Mucosa of gallbladder (tissue), 1 donor: ENCODE measurements at regions not wholly inside any gene's neighbourhood (a gene's known extent, or its start where the extent isn't known, plus 50 kb on each side); places are given as distances from the start of the nearest gene placed in this dataset.

ENCODE experiments used
- DNase-seq: peaks from one replicate; pipeline ENCODE4 v3.0.0-alpha.2; 2020; ENCODE audit warnings: low spot score
- donor health status: DM: no; HTN: no; CAD: no.

DNA sequence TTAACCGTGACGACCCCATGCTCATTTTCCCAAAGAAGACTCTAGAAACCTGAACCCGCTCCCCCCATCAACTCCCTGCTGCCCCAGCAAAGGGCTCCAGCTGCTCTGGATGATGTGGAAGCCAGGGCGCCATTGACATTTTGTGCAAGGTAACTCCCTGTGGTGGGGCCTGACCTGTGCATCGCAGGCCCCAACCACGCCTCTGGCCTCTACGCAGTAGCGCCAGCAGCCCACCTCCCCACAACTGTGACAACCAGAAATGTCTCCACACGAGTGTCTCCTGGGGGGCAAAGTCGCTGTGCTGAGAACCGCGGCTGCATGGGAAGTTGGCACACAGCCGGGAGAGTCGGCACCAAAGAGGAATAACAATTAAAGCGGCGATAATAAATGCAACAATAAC lies 86.9 kb upstream of the PRR5 start:
- DNase-seq = no peak

GRCh38 chr22:44613196-44613595 lies 88.8 kb upstream of the PRR5 start:
- DNase-seq = no peak

DNA sequence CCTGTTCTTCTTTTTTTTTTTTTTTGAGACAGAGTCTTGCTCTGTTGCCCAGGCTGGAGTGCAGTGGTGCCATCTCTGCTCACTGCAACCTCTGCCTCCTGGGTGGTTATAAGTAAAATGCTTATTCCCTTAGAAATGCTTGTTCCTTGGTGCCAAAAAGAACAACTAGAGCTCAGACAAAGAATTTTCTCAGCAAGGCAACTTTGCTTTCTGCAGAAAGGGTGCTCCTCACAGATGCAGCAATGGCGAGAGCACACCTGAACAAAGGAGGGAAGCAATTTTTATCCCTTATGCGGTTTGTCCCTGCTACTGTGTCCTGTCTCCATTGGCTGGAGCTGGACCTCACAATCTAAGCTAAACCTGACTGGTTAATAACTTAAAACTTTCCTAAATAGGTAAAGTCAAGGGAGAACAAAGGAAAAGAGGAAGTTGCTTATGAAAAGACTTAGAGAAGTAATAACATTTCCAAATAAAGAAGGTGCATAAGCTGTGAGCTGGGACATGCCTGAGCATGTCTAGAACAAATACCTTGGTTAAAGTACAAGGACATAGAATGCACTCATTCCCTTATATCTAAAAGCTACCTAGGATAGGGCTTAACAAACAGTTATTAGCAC lies 90.0 kb upstream of the PRR5 start:
- no peak for DNase-seq

DNA sequence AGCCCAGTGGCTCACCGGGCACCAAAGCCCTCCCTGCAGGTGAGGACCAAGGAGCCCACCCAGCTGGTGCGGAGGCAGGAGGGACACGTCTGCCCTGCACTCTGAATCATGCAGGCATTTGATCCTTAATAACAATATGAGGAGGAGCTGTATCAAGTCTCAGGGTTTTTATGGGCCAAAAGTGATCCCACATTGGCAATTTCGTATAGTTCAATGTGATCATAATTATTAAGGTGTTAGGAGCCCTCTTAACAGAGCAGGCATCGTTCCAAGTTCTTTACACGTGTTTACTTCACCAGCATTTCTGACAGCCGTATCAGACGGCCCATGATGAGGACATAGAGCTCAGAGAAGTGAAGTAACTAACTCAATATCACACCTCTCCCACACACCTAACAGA lies 91.9 kb upstream of the PRR5 start:
- no peak for DNase-seq

- DNase-seq = no peak
Measured at GRCh38 chr22:44609400-44609988, 92.5 kb upstream of the PRR5 start.

GRCh38 chr22:44608597-44609399 lies 93.2 kb upstream of the PRR5 start:
- no peak for DNase-seq

DNA sequence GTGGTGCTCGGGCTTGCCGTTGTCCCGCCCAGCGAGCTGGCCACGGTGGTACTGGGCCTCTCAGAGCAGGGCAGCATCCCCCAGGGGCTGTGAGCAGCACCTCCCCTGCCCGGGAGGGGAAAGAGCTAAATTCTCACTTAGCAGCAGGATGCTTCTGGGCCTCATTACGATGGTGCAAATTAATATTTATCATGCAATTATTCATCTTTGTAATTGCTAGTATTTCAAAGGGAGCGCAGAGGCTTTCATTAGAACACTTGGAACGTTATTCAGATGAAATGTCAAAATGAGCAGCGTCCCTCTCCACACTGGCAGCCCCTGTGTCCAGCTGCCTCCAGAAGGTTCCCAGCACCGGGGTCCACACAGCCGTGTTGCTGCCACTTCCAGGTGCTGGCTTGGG lies 95.9 kb upstream of the PRR5 start:
- no peak for DNase-seq

DNA sequence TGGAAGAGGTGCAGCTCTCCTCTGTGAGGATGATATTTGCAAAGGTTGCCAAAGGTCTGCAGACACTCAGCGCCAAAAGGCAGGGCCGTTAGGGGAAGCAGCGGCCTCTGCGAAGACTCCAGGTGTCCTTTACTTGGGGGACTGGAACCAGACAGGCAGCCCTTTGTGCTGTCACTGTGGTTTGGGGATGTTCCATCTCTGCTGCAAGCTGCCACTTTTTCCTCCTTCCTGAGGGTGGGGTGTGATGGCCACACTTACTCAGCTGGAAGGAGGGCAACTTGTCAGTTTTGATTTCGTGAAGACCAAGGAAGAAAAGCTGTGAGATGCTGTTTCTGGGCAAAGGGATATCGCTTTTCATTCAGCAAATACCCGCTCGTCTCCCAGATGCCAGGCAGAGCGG lies 96.5 kb upstream of the PRR5 start:
- DNase-seq = no peak

DNA sequence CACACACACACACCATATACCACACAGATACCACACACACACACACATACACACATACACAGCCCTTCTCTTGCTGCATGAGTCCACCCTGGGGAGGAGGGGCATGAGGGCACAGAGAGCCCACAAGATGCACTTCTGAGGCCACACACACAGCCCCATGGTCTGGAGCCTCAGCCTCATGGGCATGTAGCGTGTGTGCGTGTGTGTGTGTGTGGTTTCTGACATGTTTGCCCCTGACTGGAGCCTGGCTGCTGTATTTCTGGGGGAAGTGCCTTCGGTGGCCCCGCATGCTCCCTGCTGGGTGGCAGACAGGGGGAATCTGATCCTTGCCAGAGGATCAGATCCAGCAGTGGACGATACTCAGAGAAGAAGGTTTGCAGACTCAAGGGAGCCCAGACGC lies 97.0 kb upstream of the PRR5 start:
- no peak for DNase-seq

DNA sequence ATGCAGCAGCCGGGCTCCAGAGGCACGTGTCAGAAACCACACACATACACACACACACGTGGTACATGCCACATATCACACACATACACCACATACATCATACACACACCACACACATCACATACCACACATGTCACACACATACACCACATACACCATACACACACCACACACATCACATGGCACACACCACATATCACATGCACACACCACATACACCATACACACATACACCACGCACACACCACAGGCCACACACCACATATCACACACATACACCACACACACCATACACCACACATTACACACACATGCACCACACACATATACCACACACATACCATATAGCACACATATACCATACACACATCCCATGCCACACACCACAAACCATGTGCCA lies 97.5 kb upstream of the PRR5 start:
- no peak for DNase-seq

- no peak for DNase-seq
Measured at GRCh38 chr22:44603767-44604166, 98.2 kb upstream of the PRR5 start.

GRCh38 chr22:44601725-44602124 lies 100.3 kb upstream of the PRR5 start:
- no peak for DNase-seq

DNA sequence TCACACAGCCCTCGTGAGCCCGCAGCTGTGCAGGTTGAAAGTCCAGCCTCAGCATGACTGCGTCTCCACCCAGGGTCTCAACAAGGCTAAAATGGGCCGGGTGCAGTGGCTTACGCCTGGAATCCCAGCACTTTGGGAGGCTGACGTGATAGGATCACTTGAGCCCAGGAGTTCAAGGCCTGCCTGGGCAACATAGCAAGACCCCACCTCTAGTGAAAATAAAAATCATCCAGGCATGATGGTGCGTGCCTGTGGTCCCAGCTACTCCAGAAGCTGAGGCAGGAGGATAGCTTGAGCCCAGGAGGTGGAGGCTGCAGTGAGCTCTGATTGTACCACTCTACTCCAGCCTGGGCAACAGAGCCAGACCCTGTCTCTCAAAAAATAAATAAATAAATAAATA lies 100.8 kb upstream of the PRR5 start:
- DNase-seq = no peak

DNA sequence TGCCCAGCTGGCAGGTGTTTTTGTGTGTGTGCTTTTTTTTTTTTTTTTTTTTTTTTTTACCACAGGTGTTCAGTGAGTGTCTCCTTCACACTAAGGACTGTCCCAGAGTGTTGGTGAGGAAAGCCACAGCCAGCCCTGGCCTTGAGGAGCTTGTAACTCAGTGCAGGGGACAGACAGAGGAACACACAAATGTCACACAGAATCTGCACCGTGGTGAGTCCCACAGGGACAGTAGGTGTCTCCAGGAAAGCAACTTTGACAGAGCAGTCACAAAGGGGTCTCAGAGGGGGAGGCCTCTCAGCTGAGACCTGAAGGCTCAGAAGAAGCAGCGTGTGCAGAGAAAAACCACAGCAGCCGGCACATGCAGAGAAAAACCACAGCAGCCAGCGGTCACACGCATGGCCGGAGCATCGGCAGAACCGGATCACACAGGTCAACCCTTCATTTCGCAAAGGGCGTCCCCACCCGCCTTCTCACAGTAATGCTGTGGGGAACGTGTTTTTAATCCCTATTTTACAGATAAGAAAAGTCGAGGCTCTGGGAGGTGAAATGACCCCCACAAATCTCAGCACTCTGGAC lies 101.7 kb upstream of the PRR5 start:
- no peak for DNase-seq

- no peak for DNase-seq
Measured at GRCh38 chr22:44599500-44600140, 101.6 kb upstream of the RTL6 start.

DNA sequence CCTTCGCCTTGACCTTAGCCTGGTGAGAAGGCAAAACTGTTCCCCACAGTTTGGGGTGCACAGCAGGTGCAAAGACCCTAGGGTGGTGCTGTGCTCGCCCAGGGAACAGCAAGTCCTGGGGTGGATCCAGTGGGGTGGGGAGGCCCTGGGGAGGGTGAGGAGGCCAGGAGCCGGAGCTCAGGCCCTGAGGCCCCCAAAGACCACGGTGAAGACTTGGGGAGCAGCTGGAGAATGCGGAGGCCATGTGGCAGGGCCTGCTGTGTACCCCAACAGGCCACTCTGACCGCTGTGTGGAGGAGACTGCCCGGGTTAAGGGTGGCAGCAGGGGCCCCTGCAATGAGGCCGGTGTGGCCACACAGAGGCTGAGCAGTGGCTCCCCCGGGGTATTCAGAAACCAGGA lies 101.1 kb upstream of the RTL6 start:
- DNase-seq = no peak

DNA sequence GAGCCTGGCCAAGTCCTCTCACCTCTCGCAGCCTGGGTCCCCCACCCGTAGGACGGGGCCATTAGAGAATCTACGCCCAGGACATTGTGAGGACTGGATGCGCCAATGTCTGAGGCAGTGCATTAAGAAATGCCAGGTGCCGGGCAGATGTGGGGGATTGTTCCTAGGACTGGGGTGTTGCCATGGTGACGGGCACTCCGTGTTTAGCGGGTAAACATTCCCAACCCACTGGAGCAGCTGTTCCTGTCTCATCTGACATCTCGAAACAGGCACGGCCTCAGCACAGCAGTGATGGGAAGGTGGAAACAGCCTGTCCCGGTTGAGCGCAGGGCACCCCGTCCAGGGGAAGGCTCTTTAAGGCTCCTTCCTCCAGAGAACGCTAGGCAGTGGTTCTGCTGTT lies 99.6 kb upstream of the RTL6 start:
- no peak for DNase-seq

DNA sequence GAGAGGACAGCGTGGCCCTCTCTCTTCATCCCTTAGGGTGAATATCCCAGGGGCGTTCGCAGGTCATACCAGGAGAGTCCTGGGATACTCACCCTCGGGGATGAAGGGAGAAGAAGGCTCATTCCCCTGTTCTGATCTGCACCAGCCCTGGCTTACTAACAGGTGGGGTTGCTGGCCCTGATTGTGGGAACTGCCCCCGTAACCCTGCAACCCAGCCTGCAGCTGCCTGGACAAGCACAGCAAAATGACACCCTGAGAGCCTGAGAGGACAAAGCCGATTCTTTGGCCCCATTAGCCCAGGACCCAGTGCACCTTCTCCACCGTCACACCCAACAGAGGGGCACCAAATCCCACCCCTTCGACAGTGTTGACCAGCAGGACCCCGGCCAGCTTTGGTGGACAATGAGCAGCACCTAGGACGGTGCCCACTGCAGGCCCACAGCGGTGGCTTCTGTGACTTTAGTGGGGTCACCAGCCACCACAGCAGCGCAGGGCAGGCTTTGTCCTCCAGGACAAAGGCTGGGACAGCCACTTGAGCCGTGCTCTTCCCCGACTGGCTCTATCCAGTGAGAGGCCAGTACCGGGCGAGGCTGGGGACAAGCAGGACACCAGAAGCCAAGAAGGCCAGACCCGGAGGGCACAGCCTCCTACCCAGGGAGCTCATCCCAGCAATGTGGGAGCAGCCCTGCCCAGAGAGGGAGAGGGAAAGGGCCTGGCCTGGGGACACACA lies 98.5 kb upstream of the RTL6 start:
- no peak for DNase-seq

DNA sequence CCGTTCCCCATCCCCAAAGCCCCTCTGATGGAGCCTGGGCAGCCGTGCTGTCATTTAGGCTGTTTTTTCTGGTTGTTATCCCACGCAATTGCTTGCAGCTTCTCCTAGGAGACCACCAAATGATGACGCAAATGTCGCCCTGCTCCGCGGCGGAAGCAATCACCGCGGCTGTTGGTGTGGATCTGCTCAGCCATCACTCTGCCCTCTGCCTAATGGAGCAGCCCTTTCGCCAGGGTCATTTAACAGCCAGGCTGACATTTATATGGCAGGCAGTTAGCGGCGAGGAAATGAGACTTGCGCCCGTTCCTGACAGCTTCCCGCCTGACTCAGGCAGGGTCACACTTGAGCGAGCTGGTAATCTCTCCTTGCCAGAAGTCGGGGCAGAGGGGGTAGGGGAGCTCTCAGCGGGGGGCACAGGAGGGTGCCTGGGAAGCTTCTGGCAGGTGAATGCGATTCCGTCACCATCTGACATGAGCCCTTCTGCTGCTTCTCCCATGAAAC lies 97.9 kb upstream of the RTL6 start:
- DNase-seq = no peak

DNA sequence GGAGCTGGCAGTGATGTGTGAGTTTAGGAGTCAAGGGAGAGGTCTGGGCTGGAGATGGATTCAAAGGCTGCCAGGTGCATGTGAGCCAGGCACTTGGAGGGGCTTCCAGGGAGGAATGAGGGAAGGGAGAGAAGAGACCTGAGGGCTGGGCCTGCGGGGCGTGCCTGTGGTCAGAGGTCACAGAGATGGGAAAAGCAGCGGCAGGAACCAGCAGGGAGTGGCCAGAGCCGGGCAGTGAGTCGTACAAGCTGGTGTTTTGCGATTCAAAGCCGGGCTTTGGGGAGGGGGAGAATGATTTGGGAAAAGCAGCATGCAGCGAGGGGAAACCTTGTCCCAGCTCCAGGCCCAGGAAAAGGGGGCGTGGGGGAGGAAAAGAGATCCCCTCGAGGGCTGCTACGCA lies 96.9 kb upstream of the RTL6 start:
- DNase-seq = no peak

GRCh38 chr22:44592824-44593148 lies 94.8 kb upstream of the RTL6 start:
- DNase-seq = no peak
